ENCODE measurements at regions not wholly inside any gene's neighbourhood (a gene's known extent, or its start where the extent isn't known, plus 50 kb on each side); places are given as distances from the start of the nearest gene placed in this dataset.

- no peak overlapping the region for H3K4me3 ChIP-seq
- H3K27me3 ChIP-seq, result no peaks in the 10 kb centered on the region
- H3K9me3 ChIP-seq, result no peaks in the 10 kb centered on the region
- intact Hi-C loops (cut with DNase I), result no loop called here
- H3K27ac ChIP-seq, result no peak overlapping the region
- no peak for DNase-seq
- 89 to 90% (median 90%) methylated on average over 3 of the region's 3 CpGs for WGBS, 3 donors
- no peaks in the 10 kb centered on the region for H3K4me1 ChIP-seq (ENCODE audit: insufficient read depth)
- no peak for TF ChIP-seq POLR2A (IDR thresholded peaks at IDR 0.05)
- H3K36me3 ChIP-seq, result no peaks in the 10 kb centered on the region
Observed at GRCh38 chr13:39840201-39840600, 184.7 kb downstream of the COG6 start.

DNA sequence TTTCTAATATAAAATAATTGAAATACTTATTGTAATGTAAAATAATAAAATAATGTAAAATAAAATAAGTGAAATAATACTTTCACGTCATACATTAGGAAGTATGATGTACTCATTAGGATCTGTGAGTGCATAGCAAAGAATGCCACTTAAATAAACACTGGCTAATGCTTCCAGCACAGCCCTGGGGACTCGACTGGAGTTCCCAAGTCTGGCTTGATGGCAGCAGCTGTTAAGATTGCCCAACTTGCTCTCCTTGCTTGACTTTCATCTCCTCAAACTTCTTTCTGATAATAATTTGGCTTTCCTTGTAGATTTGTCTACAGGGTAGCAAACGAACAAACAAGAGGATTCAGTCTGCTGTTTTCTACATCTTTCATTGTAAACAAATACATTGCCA lies 191.9 kb downstream of the COG6 start:
- intact Hi-C loops (cut with DNase I), result no loop called here
- no peak overlapping the region for H3K27ac ChIP-seq
- no peaks in the 10 kb centered on the region for H3K36me3 ChIP-seq
- H3K27me3 ChIP-seq, result no peaks in the 10 kb centered on the region
- H3K4me3 ChIP-seq, result no peak overlapping the region
- no peaks in the 10 kb centered on the region for H3K9me3 ChIP-seq
- TF ChIP-seq POLR2A (IDR thresholded peaks at IDR 0.05) (no peak), CTCF (IDR thresholded peaks at IDR 0.05) (no peak), EP300 (IDR thresholded peaks at IDR 0.05) (no peak)
- 76 to 80% (median 79%) methylated on average over 3 of the region's 3 CpGs for WGBS, 3 donors
- no peak for DNase-seq
- H3K4me1 ChIP-seq (ENCODE audit: insufficient read depth), result no peaks in the 10 kb centered on the region

DNA sequence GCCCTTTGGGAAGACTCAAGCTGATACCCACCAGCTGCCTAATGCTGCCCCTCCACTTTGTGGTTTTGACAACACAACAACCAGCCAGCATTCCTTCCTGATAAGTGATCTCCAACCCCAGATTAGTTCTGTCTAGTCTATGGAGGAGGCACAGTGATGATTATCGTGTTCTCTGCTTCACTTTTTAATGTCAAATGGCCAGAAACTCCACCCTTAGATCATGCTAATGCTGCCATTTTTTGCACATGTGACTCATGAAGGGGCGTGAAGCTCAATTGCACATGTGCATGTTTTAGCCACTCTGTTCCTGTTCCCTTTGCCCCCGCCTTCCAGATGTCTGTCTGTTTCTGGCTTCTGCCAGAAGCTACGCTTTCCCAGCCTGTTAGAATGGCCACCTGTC lies 199.8 kb downstream of the COG6 start:
- Histone ChIP-seq H3K4me1 (ENCODE audit: insufficient read depth) (no peaks in the 10 kb centered on the region), H3K27me3 (no peaks in the 10 kb centered on the region), H3K4me3 (no peak overlapping the region), H3K9me3 (no peaks in the 10 kb centered on the region), H3K27ac (no peak overlapping the region), H3K36me3 (no peaks in the 10 kb centered on the region)
- TF ChIP-seq POLR2A (IDR thresholded peaks at IDR 0.05), result no peak
- TF ChIP-seq CTCF (IDR thresholded peaks at IDR 0.05), result no peak
- TF ChIP-seq EP300 (IDR thresholded peaks at IDR 0.05), result no peak
- DNase-seq, result no peak
- 85 to 88% (median 87%) methylated on average over 4 of the region's 4 CpGs for WGBS, 3 donors
- intact Hi-C loops (cut with DNase I), result no loop called here

- Histone ChIP-seq H3K9me3 (no peaks in the 10 kb centered on the region), H3K4me3 (no peak overlapping the region), H3K27me3 (no peaks in the 10 kb centered on the region), H3K27ac (no peak overlapping the region), H3K4me1 (ENCODE audit: insufficient read depth) (no peaks in the 10 kb centered on the region), H3K36me3 (no peaks in the 10 kb centered on the region)
- 77 to 91% (median 78%) methylated on average over 8 of the region's 8 CpGs for WGBS, 3 donors
- TF ChIP-seq POLR2A (IDR thresholded peaks at IDR 0.05) (no peak), EP300 (IDR thresholded peaks at IDR 0.05) (no peak)
- intact Hi-C loops (cut with DNase I), result no loop called here
- no peak for DNase-seq
Observed at GRCh38 chr13:39856714-39857113, 201.3 kb downstream of the COG6 start.

- Histone ChIP-seq H3K4me3 (no peak overlapping the region), H3K4me1 (ENCODE audit: insufficient read depth) (no peaks in the 10 kb centered on the region), H3K27ac (no peak overlapping the region), H3K27me3 (no peaks in the 10 kb centered on the region), H3K9me3 (no peaks in the 10 kb centered on the region), H3K36me3 (no peaks in the 10 kb centered on the region)
- TF ChIP-seq EP300 (IDR thresholded peaks at IDR 0.05) (no peak), POLR2A (IDR thresholded peaks at IDR 0.05) (no peak), CTCF (IDR thresholded peaks at IDR 0.05) (no peak)
- intact Hi-C loops (cut with DNase I), result no loop called here
- DNase-seq, result no peak
- WGBS, 3 donors, result 87 to 90% (median 89%) methylated on average over 2 of the region's 2 CpGs
Observed at GRCh38 chr13:39858794-39859193, 203.3 kb downstream of the COG6 start.

- WGBS, 3 donors, result 93 to 97% (median 93%) methylated on average over 3 of the region's 3 CpGs
- Histone ChIP-seq H3K9me3 (no peaks in the 10 kb centered on the region), H3K27ac (no peak overlapping the region), H3K4me1 (ENCODE audit: insufficient read depth) (no peaks in the 10 kb centered on the region), H3K27me3 (no peaks in the 10 kb centered on the region), H3K4me3 (no peak overlapping the region), H3K36me3 (no peaks in the 10 kb centered on the region)
- no peak for DNase-seq
- intact Hi-C loops (cut with DNase I), result no loop called here
- no peak for TF ChIP-seq CTCF (IDR thresholded peaks at IDR 0.05)
- no peak for TF ChIP-seq EP300 (IDR thresholded peaks at IDR 0.05)
- no peak for TF ChIP-seq POLR2A (IDR thresholded peaks at IDR 0.05)
Observed at GRCh38 chr13:39859898-39860297, 204.4 kb downstream of the COG6 start.
